HG02678 (cell line): ENCODE measurements at regions not wholly inside any gene's neighbourhood (a gene's known extent, or its start where the extent isn't known, plus 50 kb on each side); places are given as distances from the start of the nearest gene placed in this dataset.

Experiments
- ATAC-seq: cut with Tn5 transposase; IDR thresholded peaks from one replicate; pipeline ENCODE4 v1.9.1; 2021; ENCODE audit warnings: mild to moderate bottlenecking, moderate library complexity; ENCODE audit not compliant: unreplicated experiment

DNA sequence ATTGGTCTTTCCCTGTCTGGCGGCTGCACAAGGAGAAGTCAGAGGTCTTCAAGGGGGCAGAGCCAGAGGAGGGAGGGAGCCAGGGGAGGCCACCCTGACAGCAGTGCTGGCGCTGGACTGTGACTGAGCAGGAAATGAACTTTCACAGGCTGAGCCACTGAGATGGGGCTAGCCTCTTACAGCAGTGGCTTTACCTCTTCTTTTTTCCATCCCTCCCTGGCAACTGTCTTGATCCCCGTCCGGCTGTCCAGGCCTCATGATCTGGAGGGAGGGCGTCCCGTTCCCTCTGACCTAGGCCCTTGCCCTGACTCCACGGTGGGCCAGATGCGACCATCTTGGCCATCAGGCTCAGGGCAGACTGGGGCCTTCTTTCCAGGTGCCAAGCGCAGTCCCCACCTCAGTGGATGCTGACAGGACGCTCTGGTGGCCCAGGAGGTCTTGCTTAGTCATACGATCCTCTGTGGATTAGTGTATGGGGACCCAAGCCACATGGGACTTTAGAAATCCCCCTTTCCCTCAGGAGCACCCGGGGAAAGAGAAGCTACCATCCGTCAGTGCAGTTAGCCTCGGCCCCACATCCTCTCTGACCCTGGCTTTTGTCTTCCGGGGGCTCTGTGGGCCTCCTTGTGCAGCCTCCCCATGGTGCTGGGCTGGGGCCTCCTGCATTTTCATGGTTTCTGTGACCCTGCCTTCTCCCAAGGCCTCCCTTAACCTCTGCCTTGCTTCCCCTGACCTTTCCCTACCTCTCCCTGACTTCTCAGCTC, 57.4 kb upstream of the CCDC167 start:
- ATAC-seq: peak; percentile 25

DNA sequence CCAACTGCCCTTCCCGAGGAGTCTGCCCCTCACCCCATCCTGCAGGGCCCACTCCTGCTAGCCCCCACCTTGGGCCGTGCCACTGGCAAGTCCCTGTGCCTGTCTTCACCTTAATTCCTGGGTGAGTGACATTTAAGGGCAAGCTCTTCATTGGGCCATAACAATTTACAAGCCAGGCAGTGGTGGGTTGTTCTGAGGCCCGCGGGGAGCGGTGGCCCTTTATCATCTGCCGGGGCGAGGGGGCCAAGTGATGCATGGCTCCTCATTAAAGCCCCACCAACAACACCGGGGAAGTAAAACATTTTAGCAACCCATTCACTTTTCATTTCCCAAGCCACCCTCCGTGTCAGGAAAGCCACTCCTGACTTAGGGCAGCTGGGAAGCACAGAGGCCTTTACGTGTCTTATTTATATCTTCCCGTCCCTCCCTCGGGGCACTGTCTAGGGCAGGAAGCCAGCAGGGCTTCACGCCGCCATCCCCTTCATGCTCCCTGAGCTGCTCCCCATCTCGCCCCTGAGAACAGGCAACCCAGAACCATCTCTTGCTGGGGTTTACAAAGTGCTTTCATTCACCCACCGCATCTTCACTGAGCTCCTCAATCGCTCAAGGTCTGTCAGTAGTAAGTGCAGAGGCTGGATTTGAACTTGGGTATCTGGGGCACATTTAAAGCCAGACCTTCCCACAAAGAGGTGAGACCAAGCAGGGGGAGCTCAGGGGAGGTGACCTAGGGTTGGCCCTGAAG, 55.5 kb upstream of the CCDC167 start:
- ATAC-seq: no peak

- no peak for ATAC-seq
Observed at GRCh38 chr6:37554480-37554819, 54.8 kb upstream of the CCDC167 start.

DNA sequence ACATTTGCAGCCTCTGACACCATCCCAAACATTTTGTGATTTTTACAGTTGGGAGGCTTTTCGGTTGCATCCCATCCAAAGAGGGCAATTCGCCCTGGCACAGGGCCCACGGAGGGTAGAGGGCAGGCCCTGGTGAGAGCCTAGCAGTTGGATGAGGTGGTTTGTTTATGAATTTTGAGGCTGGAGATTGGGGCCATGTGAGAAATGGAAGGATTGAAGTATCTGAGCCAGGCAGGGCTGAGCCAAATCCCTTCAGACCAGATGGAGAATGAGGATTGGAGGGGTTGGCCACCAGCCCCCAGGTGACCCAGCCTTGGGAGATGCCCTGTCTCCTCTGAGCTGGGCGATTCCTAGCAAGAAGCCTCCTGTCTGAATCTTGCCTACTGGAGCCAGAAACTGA, 52.6 kb upstream of the CCDC167 start:
- no peak for ATAC-seq

DNA sequence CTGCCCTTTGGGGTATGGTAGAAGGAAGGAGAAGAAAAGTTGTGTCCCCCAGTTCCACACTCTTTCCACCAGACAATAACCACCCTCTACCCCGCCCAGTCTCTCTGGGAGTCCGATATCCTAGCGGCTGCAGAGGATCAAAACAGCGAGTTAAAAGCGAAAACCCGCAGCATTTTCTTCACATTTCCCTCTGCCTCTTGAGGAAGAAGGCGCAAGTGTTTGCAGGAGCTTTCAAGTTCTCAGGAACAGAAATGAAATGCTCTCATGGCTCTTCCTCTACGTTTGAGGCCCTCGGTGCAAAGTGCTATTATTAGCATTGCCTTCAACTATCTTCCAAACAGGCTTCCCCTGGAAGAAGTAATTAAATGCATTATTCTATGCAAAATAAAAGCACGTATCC, 52.2 kb upstream of the CCDC167 start:
- ATAC-seq: no peak

DNA sequence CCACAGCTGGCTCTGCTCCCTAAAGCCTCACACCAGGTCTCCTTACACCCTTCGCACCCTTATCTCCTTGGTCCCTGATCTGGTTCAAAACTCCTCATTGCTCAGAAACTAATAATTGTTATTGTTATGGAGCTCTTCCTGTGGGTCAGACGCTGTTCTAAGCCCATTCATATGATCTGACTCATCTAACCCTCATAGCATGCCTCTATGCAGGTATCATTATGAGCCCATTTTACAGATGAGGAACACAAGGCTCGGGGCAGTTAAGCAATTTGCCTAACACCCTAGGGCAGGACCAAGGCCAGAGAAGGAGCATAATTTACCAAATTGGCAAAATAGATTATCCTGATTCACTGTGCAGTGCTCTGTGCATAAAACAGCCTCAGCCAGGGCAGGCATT, 51.8 kb upstream of the CCDC167 start:
- ATAC-seq: no peak

- ATAC-seq: no peak
Observed at GRCh38 chr6:37551002-37551401, 51.3 kb upstream of the CCDC167 start.

GRCh38 chr6:37550191-37550831, 50.6 kb upstream of the CCDC167 start:
- ATAC-seq: no peak

- ATAC-seq: no peak
Observed at GRCh38 chr6:37549558-37549957, 49.9 kb upstream of the CCDC167 start.
